Urothelium cell line (cell line): ENCODE measurements at regions not wholly inside any gene's neighbourhood (a gene's known extent, or its start where the extent isn't known, plus 50 kb on each side); places are given as distances from the start of the nearest gene placed in this dataset.
"Not testable (repeated sequence)": the region's sequence is repeated elsewhere in the genome, so short reads cannot be mapped to it uniquely, and the experiment has no call there.

ENCODE experiments used
- DNase-seq: peaks from one replicate; pipeline ENCODE4 v3.0.0; 2011; ENCODE audit warnings: low spot score, mixed read lengths
- FAIRE-seq: peaks from 2 replicates; lab custom pipeline; 2011; peaks lifted over from hg19 to GRCh38; lab: Jason Lieb, UNC

DNA sequence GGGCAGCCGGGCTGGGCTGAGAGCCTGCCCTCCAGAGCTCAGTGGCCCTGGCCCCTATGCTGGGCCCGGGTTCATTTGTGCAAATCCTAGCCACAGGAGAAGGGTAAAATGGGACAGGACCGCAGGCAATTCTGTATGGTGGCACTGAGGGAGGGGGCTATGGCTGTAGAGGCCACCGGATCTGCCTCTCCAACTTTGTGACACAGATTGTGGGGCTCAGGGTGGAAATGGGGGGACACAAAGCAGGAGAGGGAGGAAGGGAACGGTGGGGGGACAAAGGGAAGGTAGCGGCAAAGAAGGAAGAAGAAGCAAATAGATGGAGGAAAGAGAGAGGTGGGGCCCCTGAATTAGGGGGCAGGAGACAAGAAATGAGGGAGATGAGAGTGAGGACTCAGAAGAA lies 201.1 kb downstream of the SMAD2 start:
- FAIRE-seq (no peak), DNase-seq (no peak)

GRCh38 chr18:47728921-47729320 lies 201.5 kb downstream of the SMAD2 start:
- DNase-seq (no peak), FAIRE-seq (no peak)

GRCh38 chr18:47727409-47727808 lies 203.1 kb downstream of the SMAD2 start:
- no peak for FAIRE-seq
- no peak for DNase-seq

DNA sequence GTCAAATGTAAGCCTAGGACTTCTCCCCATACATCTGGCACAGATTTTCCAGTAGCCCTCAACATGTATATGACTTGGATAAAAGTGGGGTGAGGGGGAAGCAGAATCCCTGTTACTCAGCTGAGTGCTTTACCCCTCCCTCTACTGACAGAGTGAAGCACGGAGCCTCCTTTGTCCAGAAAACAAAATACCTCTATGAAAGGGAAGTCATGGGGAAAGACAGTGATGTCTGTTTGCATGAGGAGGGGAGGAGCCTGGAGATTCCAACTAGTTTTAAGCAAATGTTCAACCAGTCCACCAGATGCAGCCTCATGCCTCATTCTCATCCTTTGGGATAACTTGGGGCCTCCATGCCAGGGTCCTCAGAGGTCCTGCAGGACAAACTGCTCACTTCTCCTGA lies 203.9 kb downstream of the SMAD2 start:
- FAIRE-seq, result no peak
- no peak for DNase-seq

GRCh38 chr18:47725656-47726055 lies 204.8 kb downstream of the SMAD2 start:
- no peak for FAIRE-seq
- DNase-seq, result no peak

GRCh38 chr18:47724186-47724975 lies 206.1 kb downstream of the SMAD2 start:
- DNase-seq, result no peak
- FAIRE-seq, result no peak

GRCh38 chr18:47721876-47722275 lies 208.6 kb downstream of the SMAD2 start:
- DNase-seq, result no peak
- no peak for FAIRE-seq

GRCh38 chr18:47720741-47721140 lies 209.7 kb downstream of the SMAD2 start:
- FAIRE-seq, result no peak

GRCh38 chr18:47719096-47719780 lies 211.2 kb downstream of the SMAD2 start:
- no peak for DNase-seq
- no peak for FAIRE-seq

More at GRCh38 chr18:47720741-47721140, 209.7 kb downstream of the SMAD2 start:
- no peak for DNase-seq

GRCh38 chr18:47718646-47719045 lies 211.8 kb downstream of the SMAD2 start:
- DNase-seq (no peak), FAIRE-seq (no peak)

- FAIRE-seq (no peak), DNase-seq (no peak)
These were observed 213.2 kb downstream of the SMAD2 start for GRCh38 chr18:47717257-47717656.

- FAIRE-seq (no peak), DNase-seq (no peak)
These were observed 213.8 kb downstream of the SMAD2 start for GRCh38 chr18:47716632-47717185.

- FAIRE-seq, result no peak
- DNase-seq, result no peak
These were observed 220.0 kb downstream of the SMAD2 start for GRCh38 chr18:47710451-47710850.

GRCh38 chr18:47709556-47709955 lies 220.9 kb downstream of the SMAD2 start:
- FAIRE-seq, result no peak
- DNase-seq, result no peak

DNA sequence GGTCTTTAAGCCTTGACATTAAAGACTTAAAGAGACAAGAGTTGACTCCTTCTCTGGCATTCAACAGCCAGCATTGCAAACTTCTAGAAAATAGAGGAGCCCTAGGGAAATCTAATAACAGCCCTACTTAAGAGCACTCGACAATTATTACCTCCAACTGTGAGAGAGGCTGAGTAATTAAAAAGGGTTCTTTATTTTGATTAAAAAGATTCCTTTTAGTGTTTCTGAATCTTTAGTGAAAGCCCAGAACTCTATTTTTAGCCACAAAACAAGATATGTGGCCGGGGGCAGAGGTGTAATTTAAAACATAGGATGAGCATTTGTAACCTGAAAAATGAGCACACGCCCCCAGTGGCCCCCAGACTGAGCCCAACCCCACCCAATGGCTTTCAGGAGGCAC lies 222.3 kb downstream of the SMAD2 start:
- no peak for FAIRE-seq
- DNase-seq, result no peak

- FAIRE-seq (no peak), DNase-seq (no peak)
These were observed 229.3 kb downstream of the SMAD2 start for GRCh38 chr18:47701134-47701533.

GRCh38 chr18:47696870-47697269 lies 233.6 kb downstream of the SMAD2 start:
- no peak for FAIRE-seq
- no peak for DNase-seq

GRCh38 chr18:47691611-47692010 lies 238.8 kb downstream of the SMAD2 start:
- no peak for FAIRE-seq
- DNase-seq, result no peak

GRCh38 chr18:47690778-47691177 lies 239.7 kb downstream of the SMAD2 start:
- DNase-seq, result not testable (repeated sequence)

GRCh38 chr18:47689371-47689770 lies 241.1 kb downstream of the SMAD2 start:
- no peak for DNase-seq
- no peak for FAIRE-seq

More at GRCh38 chr18:47690778-47691177, 239.7 kb downstream of the SMAD2 start:
- not testable (repeated sequence) for FAIRE-seq

DNA sequence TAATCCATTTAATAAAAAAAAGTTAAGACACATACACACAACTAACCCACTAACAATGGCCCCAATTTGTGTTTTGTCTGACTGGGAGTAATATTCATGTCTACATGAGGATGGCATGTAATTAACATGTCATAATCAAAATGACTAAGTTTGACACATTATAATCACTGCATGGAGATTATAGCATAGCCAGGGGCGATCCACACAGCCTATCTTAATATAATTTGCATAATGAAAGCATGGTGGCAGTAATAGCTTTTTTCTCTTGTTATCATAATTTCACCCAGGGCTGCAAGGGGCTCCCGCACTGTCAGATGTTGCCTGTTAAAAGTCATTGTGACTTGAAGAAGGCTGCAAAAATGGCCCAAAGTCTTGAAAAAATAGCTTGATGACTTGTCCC lies 243.7 kb downstream of the SMAD2 start:
- DNase-seq (no peak), FAIRE-seq (no peak)

DNA sequence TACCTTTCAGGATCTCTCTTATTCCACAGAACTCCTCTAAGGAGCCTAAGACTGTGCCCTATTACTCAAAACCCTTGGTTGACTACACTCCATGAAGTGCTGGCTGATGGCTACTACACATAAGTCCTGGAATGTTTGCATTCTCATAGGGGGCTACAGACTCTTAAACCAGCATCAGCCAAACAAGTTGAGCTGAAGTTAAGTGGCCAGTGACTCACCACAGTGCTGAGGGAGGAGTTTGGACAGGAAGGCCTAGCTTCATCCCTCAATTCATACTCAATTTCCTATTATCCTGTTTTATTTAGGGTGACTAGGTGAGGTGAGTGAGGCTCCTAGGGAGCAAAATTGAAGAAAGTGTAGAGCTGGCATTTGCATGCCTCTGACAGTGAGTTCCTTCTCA lies 246.7 kb downstream of the SMAD2 start:
- FAIRE-seq (no peak), DNase-seq (no peak)
